ENCODE measurements at regions not wholly inside any gene's neighbourhood (a gene's known extent, or its start where the extent isn't known, plus 50 kb on each side); places are given as distances from the start of the nearest gene placed in this dataset.
"Not testable (repeated sequence)": the region's sequence is repeated elsewhere in the genome, so short reads cannot be mapped to it uniquely, and the experiment has no call there.

GRCh38 chr7:29635067-29636008 is 71.7 kb downstream of the PRR15 start:
- TF ChIP-seq CTCF (IDR thresholded peaks at IDR 0.05), result peak in 4 of 6 experiments; percentile 10 to 42 (median 19)
- TF ChIP-seq POLR2A, EP300 (IDR thresholded peaks at IDR 0.05): not testable (repeated sequence)
